KMS-11 (cell line): ENCODE measurements at regions not wholly inside any gene's neighbourhood (a gene's known extent, or its start where the extent isn't known, plus 50 kb on each side); places are given as distances from the start of the nearest gene placed in this dataset.

Experiments
- H2AFZ ChIP-seq: fragments of 200-600 bp; sonication (generic); 2 replicates; pipeline ENCODE4 v1.6.1; 2016; ENCODE audit warnings: antibody characterized with exemption, mixed run types, low read depth
- H3K27ac ChIP-seq: fragments of 200-600 bp; sonication (generic); 2 replicates; pipeline ENCODE4 v1.6.1; 2016; ENCODE audit warnings: mild to moderate bottlenecking, mixed run types
- H3K27me3 ChIP-seq: fragments of 200-600 bp; sonication (generic); 2 replicates; pipeline ENCODE4 v1.6.1; 2017; ENCODE audit warnings: mild to moderate bottlenecking, low read depth, mixed run types, moderate library complexity; ENCODE audit not compliant: insufficient read depth
- H3K36me3 ChIP-seq: fragments of 200-600 bp; sonication (generic); 2 replicates; pipeline ENCODE4 v1.6.1; 2017; ENCODE audit warnings: mild to moderate bottlenecking, mixed run types; ENCODE audit not compliant: insufficient read depth
- H3K4me1 ChIP-seq: fragments of 200-600 bp; sonication (generic); 2 replicates; pipeline ENCODE4 v1.6.1; 2016; ENCODE audit warnings: mild to moderate bottlenecking, low read depth, mixed run types; ENCODE audit not compliant: poor library complexity, severe bottlenecking
- H3K4me2 ChIP-seq: fragments of 200-600 bp; sonication (generic); 2 replicates; pipeline ENCODE4 v1.7.0; 2016; ENCODE audit warnings: mild to moderate bottlenecking, mixed run types
- H3K4me3 ChIP-seq: fragments of 200-600 bp; sonication (generic); IDR thresholded peaks from 2 replicates; pipeline ENCODE4 v1.6.1; 2017; ENCODE audit warnings: low read depth, low read length, mixed read lengths; ENCODE audit not compliant: insufficient read depth
- H3K79me2 ChIP-seq: fragments of 200-600 bp; sonication (generic); 2 replicates; pipeline ENCODE4 v1.6.1; 2016; ENCODE audit warnings: low read depth, mixed run types; ENCODE audit not compliant: insufficient read depth
- H3K9ac ChIP-seq: fragments of 200-600 bp; sonication (generic); 2 replicates; pipeline ENCODE4 v1.6.1; 2016; ENCODE audit warnings: mild to moderate bottlenecking, mixed run types
- H4K20me1 ChIP-seq: fragments of 200-600 bp; sonication (generic); 2 replicates; pipeline ENCODE4 v1.6.1; 2016; ENCODE audit warnings: mild to moderate bottlenecking, mixed run types; ENCODE audit not compliant: insufficient read depth
- CTCF ChIP-seq: fragments of 200-600 bp; sonication (generic); conservative IDR thresholded peaks from 2 replicates; pipeline ENCODE4 v1.6.1; 2017; ENCODE audit warnings: low read depth, mild to moderate bottlenecking, antibody characterized with exemption, low read length, moderate library complexity, mixed read lengths

- H3K27ac ChIP-seq = no peak overlapping the region
- H3K79me2 ChIP-seq = no peaks in the 10 kb centered on the region
- no peak overlapping the region for H3K9ac ChIP-seq
- H2AFZ ChIP-seq = no peak overlapping the region
- H3K4me3 ChIP-seq = no peak overlapping the region
- TF ChIP-seq CTCF = no peak
- H3K36me3 ChIP-seq = no peaks in the 10 kb centered on the region
- no peak overlapping the region for H3K4me2 ChIP-seq
- H4K20me1 ChIP-seq = no peaks in the 10 kb centered on the region
- H3K27me3 ChIP-seq = no peaks in the 10 kb centered on the region
- peaks cover 8% of the 10 kb centered on the region for H3K4me1 ChIP-seq
Observed at GRCh38 chr6:11328613-11329247, 96.3 kb upstream of the NEDD9 start.

GRCh38 chr6:11327961-11328360, 95.5 kb upstream of the NEDD9 start:
- Histone ChIP-seq H3K79me2 (no peaks in the 10 kb centered on the region), H3K4me1 (peaks cover under 1% of the 10 kb centered on the region), H3K4me2 (no peak overlapping the region), H4K20me1 (no peaks in the 10 kb centered on the region), H2AFZ (no peak overlapping the region), H3K27ac (no peak overlapping the region), H3K4me3 (no peak overlapping the region), H3K9ac (no peak overlapping the region), H3K27me3 (no peaks in the 10 kb centered on the region), H3K36me3 (no peaks in the 10 kb centered on the region)
- TF ChIP-seq CTCF = no peak

GRCh38 chr6:11326116-11326515, 93.6 kb upstream of the NEDD9 start:
- H3K4me1 ChIP-seq = no peaks in the 10 kb centered on the region
- no peaks in the 10 kb centered on the region for H3K27me3 ChIP-seq
- H2AFZ ChIP-seq = no peak overlapping the region
- H3K4me2 ChIP-seq = no peak overlapping the region
- no peaks in the 10 kb centered on the region for H4K20me1 ChIP-seq
- no peak overlapping the region for H3K4me3 ChIP-seq
- H3K36me3 ChIP-seq = no peaks in the 10 kb centered on the region
- no peak for TF ChIP-seq CTCF
- no peak overlapping the region for H3K9ac ChIP-seq
- no peak overlapping the region for H3K27ac ChIP-seq
- no peaks in the 10 kb centered on the region for H3K79me2 ChIP-seq

- H3K9ac ChIP-seq = no peak overlapping the region
Observed at GRCh38 chr6:11324453-11325015, 92.1 kb upstream of the NEDD9 start.

More at GRCh38 chr6:11324453-11325015, 92.1 kb upstream of the NEDD9 start:
- no peak for TF ChIP-seq CTCF
- H3K27ac ChIP-seq = no peak overlapping the region
- no peaks in the 10 kb centered on the region for H3K4me1 ChIP-seq
- no peak overlapping the region for H2AFZ ChIP-seq
- H3K79me2 ChIP-seq = no peaks in the 10 kb centered on the region
- no peaks in the 10 kb centered on the region for H3K36me3 ChIP-seq
- no peak overlapping the region for H3K4me3 ChIP-seq
- H4K20me1 ChIP-seq = no peaks in the 10 kb centered on the region
- H3K4me2 ChIP-seq = no peak overlapping the region
- H3K27me3 ChIP-seq = no peaks in the 10 kb centered on the region
